GM12873 (cell line): ENCODE measurements at regions not wholly inside any gene's neighbourhood (a gene's known extent, or its start where the extent isn't known, plus 50 kb on each side); places are given as distances from the start of the nearest gene placed in this dataset.

Source experiments
- TF ChIP-seq, protein P1 (sequence below): IDR thresholded peaks from 2 replicates; pipeline ENCODE4 v1.5.1; 2012; ENCODE audit warnings: low read depth, mild to moderate bottlenecking, moderate library complexity, low read length, control low read depth; ENCODE audit not compliant: insufficient read depth; ENCODE audit errors: missing control alignments

DNA sequence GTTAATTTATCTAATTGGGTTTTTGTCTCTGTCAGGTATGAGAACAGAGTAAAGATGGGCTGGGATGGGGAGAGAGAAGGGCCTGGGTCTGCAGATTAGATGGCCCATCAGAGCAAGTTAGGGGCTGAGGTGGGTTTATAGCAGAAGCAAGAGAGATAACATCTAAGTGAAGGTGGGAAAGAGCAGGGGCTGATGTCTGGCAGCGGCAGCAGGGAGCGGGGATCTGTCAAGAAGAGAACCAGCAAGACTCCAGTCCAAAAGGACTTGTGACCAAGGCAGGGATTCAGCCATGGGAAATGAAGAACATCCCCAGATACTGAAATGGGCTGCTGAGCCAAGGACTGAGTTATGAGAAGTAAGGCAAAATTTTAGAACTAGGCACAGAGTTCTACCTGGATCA lies 320.6 kb upstream of the TBL1XR1 start:
- TF ChIP-seq, protein P1, sequence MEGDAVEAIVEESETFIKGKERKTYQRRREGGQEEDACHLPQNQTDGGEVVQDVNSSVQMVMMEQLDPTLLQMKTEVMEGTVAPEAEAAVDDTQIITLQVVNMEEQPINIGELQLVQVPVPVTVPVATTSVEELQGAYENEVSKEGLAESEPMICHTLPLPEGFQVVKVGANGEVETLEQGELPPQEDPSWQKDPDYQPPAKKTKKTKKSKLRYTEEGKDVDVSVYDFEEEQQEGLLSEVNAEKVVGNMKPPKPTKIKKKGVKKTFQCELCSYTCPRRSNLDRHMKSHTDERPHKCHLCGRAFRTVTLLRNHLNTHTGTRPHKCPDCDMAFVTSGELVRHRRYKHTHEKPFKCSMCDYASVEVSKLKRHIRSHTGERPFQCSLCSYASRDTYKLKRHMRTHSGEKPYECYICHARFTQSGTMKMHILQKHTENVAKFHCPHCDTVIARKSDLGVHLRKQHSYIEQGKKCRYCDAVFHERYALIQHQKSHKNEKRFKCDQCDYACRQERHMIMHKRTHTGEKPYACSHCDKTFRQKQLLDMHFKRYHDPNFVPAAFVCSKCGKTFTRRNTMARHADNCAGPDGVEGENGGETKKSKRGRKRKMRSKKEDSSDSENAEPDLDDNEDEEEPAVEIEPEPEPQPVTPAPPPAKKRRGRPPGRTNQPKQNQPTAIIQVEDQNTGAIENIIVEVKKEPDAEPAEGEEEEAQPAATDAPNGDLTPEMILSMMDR = no peak

DNA sequence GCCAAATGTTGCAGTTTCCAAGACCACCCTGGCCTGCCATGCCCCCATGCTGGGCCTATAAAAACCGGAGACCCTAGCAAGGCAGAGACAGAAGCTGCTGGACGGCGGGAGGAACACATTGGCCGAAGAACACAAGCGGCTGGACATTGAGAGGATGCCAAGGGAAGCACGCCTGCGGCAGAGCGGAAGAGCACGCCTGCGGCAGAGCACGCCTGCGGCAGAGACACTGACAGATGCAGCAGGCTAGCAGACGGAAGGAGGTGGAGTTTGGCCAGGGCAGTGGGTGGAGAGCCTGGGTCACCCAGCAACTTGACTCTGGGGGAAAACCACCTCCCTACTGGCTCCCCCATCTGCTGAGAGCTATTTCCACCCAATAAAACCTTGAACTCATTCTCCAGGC lies 322.3 kb upstream of the TBL1XR1 start:
- TF ChIP-seq, protein P1 = no peak

DNA sequence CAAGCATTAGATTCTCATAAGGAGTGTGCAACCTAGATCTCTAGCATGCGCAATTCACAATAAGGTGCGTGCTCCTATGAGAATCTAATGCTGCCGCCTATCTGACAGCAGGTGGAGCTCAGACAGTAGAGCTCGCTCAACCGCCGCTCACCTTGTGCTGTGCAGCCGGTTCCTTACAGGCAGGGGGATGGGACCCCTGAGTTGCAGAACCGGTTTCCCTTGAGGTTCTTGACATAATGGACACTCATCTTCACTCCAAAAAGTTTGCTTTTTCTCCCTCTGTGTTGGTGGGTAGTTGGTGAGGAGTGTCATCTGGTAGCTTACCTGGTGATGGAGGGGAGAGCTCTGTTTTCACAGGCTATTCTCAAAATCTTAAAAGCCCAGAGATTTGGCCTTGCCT lies 324.0 kb upstream of the TBL1XR1 start:
- TF ChIP-seq, protein P1 = no peak

DNA sequence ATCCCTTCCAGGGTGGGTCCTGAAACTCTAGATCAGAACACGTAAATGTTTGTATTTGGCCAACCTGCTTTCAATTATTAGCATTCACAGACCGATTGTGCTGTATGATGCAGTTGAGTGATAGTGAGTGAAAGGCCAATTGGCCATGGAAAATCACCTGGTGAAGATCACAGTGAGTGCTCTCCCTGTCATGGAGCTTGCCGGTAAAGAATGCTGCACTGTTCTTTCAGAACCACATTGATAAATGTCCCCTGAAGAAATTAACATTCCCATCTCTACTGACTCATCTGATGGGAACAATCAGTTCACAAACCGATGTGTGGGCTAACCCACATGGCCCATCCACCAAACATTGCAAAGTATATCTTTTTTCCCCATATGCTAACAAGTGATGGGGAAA lies 324.8 kb upstream of the TBL1XR1 start:
- TF ChIP-seq, protein P1 = no peak

DNA sequence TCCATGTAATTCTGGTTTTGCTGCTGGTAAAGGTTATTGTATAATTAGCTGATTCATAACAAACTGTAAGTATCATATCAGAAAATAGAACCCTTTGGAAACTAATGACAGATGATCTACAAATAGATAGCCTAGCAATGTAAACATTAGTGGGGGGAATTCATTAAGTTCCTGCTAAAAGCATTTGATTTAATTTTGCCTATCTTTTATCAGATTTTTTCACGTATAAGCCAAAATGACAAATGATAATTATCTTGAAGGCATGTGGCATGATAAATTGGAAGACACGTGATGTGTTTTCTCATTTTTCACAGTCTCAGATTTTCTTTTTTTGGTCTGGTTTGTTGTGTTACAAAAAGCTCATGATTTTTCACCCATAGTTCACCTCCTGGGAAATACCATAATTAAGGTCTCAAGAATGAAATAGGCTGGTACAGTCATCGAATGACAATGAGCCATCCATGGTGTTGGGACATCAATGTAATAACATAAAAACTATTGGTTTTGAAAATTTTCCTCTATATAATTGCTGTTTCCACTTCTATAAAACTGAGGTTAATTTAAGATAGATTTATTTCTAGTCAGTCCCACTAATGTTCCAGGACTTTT lies 325.9 kb upstream of the TBL1XR1 start:
- TF ChIP-seq, protein P1 = no peak

DNA sequence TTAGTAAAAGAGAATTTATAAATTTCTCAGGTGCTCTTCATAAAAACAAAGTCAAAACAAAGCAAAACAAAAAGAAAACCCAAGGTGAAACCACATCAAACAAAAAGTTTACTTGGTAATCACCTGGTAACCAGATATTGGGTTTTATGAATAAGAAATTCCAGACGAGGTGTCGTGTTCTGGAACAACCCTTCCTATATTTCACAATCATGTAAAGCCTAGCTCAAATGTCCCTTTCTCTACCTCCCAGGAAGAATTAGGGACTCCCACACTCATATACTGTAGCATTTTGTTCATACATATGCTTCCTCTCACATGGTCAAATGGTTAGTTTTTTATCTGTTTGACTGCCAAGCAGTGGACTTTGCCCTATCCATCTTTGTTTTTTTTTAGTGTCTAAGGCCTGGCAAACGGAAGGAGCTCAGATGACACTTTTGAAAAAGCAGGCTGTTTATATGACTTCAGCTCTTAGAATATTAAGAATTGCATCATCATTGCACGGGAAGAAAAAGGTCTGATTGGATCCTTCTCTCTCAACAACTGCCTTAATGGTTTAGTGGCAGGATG lies 326.7 kb upstream of the TBL1XR1 start:
- TF ChIP-seq, protein P1 = no peak

DNA sequence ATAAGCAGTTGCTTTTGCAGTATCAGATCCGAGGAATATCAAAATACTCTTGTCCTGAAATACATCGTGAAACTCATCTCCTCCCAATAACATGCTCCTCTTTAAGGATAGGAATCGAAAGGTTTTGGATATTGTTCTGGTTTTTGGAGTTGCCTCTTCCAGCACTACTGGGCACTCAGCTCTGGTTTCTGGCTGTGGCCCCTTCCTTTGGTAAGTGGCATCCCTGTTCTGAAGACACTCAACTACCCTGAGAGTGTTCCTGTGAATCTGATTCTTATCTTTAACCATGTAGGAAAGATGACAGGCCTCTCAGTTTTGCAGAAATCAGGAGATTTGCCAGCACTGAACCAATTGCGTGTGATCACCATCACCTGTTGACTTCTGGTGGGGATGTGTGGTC lies 327.5 kb upstream of the TBL1XR1 start:
- TF ChIP-seq, protein P1 = no peak
